ENCODE measurements at regions not wholly inside any gene's neighbourhood (a gene's known extent, or its start where the extent isn't known, plus 50 kb on each side); places are given as distances from the start of the nearest gene placed in this dataset.

DNA sequence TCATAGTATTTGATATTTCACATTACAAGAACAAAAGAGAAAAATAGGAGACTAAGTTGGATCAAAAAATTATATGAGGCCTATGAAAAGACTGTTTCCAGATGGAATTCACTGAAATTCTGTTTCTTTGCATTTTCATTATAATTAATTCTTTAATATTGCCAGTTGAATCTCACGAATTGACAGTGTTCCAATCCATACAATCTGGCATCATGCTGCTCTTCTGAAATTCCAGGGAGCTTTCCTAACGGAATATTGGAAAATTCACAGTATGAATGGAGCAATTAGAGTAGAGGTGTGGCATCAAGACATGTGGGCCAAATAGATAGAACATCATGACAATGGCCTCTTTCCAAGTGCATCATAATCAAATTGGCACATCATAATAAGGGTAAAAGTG is 1178.9 kb upstream of the WWC1 start:
- no peak for DNase-seq
- H3K4me3 ChIP-seq: no peak overlapping the region
- no peaks in the 10 kb centered on the region for H3K27me3 ChIP-seq (replicated peaks in 1 of 7)
- peaks cover 0 to 6% (median 0%) of the 10 kb centered on the region in 8 donors for H3K9me3 ChIP-seq
- no peaks in the 10 kb centered on the region for H3K36me3 ChIP-seq
- no peaks in the 10 kb centered on the region for H3K4me1 ChIP-seq
- no peak for TF ChIP-seq POLR2AphosphoS5 (IDR thresholded peaks at IDR 0.05)
- TF ChIP-seq, protein P1, sequence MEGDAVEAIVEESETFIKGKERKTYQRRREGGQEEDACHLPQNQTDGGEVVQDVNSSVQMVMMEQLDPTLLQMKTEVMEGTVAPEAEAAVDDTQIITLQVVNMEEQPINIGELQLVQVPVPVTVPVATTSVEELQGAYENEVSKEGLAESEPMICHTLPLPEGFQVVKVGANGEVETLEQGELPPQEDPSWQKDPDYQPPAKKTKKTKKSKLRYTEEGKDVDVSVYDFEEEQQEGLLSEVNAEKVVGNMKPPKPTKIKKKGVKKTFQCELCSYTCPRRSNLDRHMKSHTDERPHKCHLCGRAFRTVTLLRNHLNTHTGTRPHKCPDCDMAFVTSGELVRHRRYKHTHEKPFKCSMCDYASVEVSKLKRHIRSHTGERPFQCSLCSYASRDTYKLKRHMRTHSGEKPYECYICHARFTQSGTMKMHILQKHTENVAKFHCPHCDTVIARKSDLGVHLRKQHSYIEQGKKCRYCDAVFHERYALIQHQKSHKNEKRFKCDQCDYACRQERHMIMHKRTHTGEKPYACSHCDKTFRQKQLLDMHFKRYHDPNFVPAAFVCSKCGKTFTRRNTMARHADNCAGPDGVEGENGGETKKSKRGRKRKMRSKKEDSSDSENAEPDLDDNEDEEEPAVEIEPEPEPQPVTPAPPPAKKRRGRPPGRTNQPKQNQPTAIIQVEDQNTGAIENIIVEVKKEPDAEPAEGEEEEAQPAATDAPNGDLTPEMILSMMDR (IDR thresholded peaks at IDR 0.05 in 8 of 11, conservative IDR thresholded peaks at IDR 0.05 in 3 of 11): no peak
- TF ChIP-seq POLR2A (IDR thresholded peaks at IDR 0.05): no peak
- intact Hi-C loops (cut with DNase I; ENCODE audit: low total_unique reads): no loop called here
- no peak overlapping the region for H3K27ac ChIP-seq
- 61 to 72% (median 66%) methylated on average over 2 of the region's 2 CpGs for WGBS, 5 donors

DNA sequence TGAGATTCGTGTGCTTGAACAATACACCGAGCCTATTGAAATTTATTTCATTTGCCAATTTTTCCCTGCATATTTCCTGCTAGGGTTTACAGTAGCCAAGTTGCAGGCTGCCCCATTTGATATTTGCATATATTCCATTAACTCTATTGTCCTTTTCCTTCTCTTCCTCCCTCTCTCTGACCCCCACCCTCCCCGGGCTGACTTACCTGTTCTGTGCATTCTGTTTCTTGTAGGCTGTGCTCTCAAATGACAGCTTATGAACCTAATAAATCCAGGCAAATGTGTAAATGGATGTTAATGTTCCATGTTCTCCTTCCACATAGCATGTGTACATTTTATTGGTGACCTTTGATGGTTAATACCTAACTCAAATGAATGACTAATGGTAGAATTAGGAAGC is 1169.2 kb upstream of the WWC1 start:
- Histone ChIP-seq H3K4me1 (no peaks in the 10 kb centered on the region), H3K36me3 (no peaks in the 10 kb centered on the region), H3K9me3 (peaks cover 0 to 3% (median 0%) of the 10 kb centered on the region in 8 donors), H3K27ac (no peak overlapping the region), H3K27me3 (replicated peaks in 1 of 7) (no peaks in the 10 kb centered on the region), H3K4me3 (no peak overlapping the region)
- no peak for DNase-seq
- 84 to 96% (median 88%) methylated on average over 3 of the region's 3 CpGs for WGBS, 5 donors
- TF ChIP-seq POLR2AphosphoS5 (IDR thresholded peaks at IDR 0.05) (no peak), POLR2A (IDR thresholded peaks at IDR 0.05) (no peak)
- TF ChIP-seq, protein P1 (IDR thresholded peaks at IDR 0.05 in 8 of 11, conservative IDR thresholded peaks at IDR 0.05 in 3 of 11): no peak
- intact Hi-C loops (cut with DNase I; ENCODE audit: low total_unique reads): no loop called here

DNA sequence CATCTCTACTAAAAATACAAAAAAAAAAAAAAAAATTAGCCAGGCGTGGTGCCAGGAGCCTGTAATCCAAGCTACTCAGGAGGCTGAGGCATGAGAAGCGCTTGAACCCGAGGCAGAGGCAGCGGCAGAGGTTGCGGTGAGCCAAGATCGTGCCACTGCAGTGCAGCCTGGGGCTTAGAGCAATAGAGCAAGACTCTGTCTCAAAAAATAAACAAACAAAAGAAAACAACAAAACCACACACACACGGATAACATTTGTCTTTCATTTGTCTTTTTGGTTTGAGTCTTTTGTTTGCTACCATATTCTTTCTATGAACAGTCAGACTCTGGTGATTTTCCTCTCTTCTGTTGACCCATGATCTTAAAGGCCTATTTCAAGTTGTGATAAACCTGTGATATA is 1168.3 kb upstream of the WWC1 start:
- Histone ChIP-seq H3K4me1 (no peaks in the 10 kb centered on the region), H3K9me3 (peaks cover 0 to 3% (median 0%) of the 10 kb centered on the region in 8 donors), H3K4me3 (no peak overlapping the region), H3K27me3 (replicated peaks in 1 of 7) (no peaks in the 10 kb centered on the region), H3K27ac (no peak overlapping the region), H3K36me3 (no peaks in the 10 kb centered on the region)
- intact Hi-C loops (cut with DNase I; ENCODE audit: low total_unique reads): no loop called here
- 85 to 90% (median 88%) methylated on average over 7 of the region's 7 CpGs for WGBS, 5 donors
- DNase-seq: no peak
- TF ChIP-seq, protein P1 (IDR thresholded peaks at IDR 0.05 in 8 of 11, conservative IDR thresholded peaks at IDR 0.05 in 3 of 11): no peak
- TF ChIP-seq POLR2A (IDR thresholded peaks at IDR 0.05): no peak
- TF ChIP-seq POLR2AphosphoS5 (IDR thresholded peaks at IDR 0.05): no peak

DNA sequence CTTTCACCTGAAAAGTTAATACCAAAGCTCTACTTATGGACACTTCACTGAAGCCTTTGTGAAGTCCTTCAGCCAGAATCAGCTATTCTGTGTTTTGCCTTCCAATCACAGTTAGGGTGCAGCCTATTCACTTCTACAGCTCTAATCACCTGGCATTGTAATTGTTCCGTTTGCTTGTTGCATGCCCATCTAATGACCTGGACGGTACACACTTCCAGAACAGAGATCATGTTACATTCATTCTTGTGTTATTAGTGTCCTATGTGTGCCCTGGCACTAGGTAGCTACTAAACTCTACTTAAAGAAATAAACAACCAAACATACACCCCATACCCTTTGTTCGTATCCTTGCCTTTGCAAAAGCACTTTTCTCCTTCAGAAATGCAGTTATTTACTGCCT is 1162.9 kb upstream of the WWC1 start:
- TF ChIP-seq POLR2A (IDR thresholded peaks at IDR 0.05) (no peak), POLR2AphosphoS5 (IDR thresholded peaks at IDR 0.05) (no peak)
- TF ChIP-seq, protein P1 (IDR thresholded peaks at IDR 0.05 in 8 of 11, conservative IDR thresholded peaks at IDR 0.05 in 3 of 11): no peak
- no peaks in the 10 kb centered on the region for H3K36me3 ChIP-seq
- no peaks in the 10 kb centered on the region for H3K27me3 ChIP-seq (replicated peaks in 1 of 7)
- H3K9me3 ChIP-seq: no peaks in the 10 kb centered on the region
- no peaks in the 10 kb centered on the region for H3K4me1 ChIP-seq
- 82 to 87% (median 85%) methylated on average over 3 of the region's 3 CpGs for WGBS, 5 donors
- no peak overlapping the region for H3K27ac ChIP-seq
- H3K4me3 ChIP-seq: no peak overlapping the region
- no peak for DNase-seq
- intact Hi-C loops (cut with DNase I; ENCODE audit: low total_unique reads): no loop called here
